ENCODE measurements at regions not wholly inside any gene's neighbourhood (a gene's known extent, or its start where the extent isn't known, plus 50 kb on each side); places are given as distances from the start of the nearest gene placed in this dataset.
A peak's percentile ranks its signal among the peaks of the same experiment; 100 is the strongest.

GRCh38 chr17:12567077-12568053 is 98.3 kb upstream of the MYOCD start:
- Histone ChIP-seq H3K27ac (peak overlapping the region; percentile 77 to 83), H3K4me3 (peak overlapping the region; percentile 13 to 45), H3K27me3 (no peaks in the 10 kb centered on the region), H3K9me3 (no peaks in the 10 kb centered on the region), H3K4me1 (peaks cover 15 to 20% of the 10 kb centered on the region in 2 donors), H3K36me3 (no peaks in the 10 kb centered on the region)
- no peak for TF ChIP-seq CTCF (IDR thresholded peaks at IDR 0.05)
- DNase-seq (ENCODE audit: low spot score in 2 of 2): no peak
- intact Hi-C loops (cut with DNase I): loop anchor here (5.0 kb wide), 1 partner anchor 60 kb away; no protein-coding TSS in a partner anchor

- intact Hi-C loops (cut with DNase I): loop anchor here (5.0 kb wide), 1 partner anchor 59 kb away; no protein-coding TSS in a partner anchor
- peaks cover 15 to 21% of the 10 kb centered on the region in 2 donors for H3K4me1 ChIP-seq
- H3K4me3 ChIP-seq: peak overlapping the region in 1 of 2 donors; percentile 45
- TF ChIP-seq CTCF (IDR thresholded peaks at IDR 0.05): no peak
- no peaks in the 10 kb centered on the region for H3K36me3 ChIP-seq
- H3K27ac ChIP-seq: peak overlapping the region; percentile 77 to 83
- no peaks in the 10 kb centered on the region for H3K27me3 ChIP-seq
- DNase-seq (ENCODE audit: low spot score in 2 of 2): no peak
- no peaks in the 10 kb centered on the region for H3K9me3 ChIP-seq
Measured at GRCh38 chr17:12568358-12569251, 97.1 kb upstream of the MYOCD start.

- Histone ChIP-seq H3K27ac (no peak overlapping the region), H3K4me3 (no peak overlapping the region), H3K9me3 (no peaks in the 10 kb centered on the region), H3K27me3 (no peaks in the 10 kb centered on the region), H3K4me1 (peaks cover 6 to 28% of the 10 kb centered on the region in 2 donors), H3K36me3 (no peaks in the 10 kb centered on the region)
- DNase-seq (ENCODE audit: low spot score in 2 of 2): no peak
- no peak for TF ChIP-seq CTCF (IDR thresholded peaks at IDR 0.05)
- intact Hi-C loops (cut with DNase I): no loop called here
Measured at GRCh38 chr17:12571606-12572005, 94.1 kb upstream of the MYOCD start.

- Histone ChIP-seq H3K9me3 (no peaks in the 10 kb centered on the region), H3K27ac (no peak overlapping the region), H3K4me3 (no peak overlapping the region), H3K4me1 (peaks cover 0 to 20% of the 10 kb centered on the region in 2 donors), H3K27me3 (no peaks in the 10 kb centered on the region), H3K36me3 (no peaks in the 10 kb centered on the region)
- TF ChIP-seq CTCF (IDR thresholded peaks at IDR 0.05): no peak
- intact Hi-C loops (cut with DNase I): no loop called here
- no peak for DNase-seq (ENCODE audit: low spot score in 2 of 2)
Measured at GRCh38 chr17:12574525-12574924, 91.2 kb upstream of the MYOCD start.

GRCh38 chr17:12575641-12576040 is 90.0 kb upstream of the MYOCD start:
- Histone ChIP-seq H3K4me3 (no peak overlapping the region), H3K27ac (no peak overlapping the region), H3K36me3 (no peaks in the 10 kb centered on the region), H3K4me1 (peaks cover 0 to 23% of the 10 kb centered on the region in 2 donors), H3K27me3 (no peaks in the 10 kb centered on the region), H3K9me3 (no peaks in the 10 kb centered on the region)
- no peak for DNase-seq (ENCODE audit: low spot score in 2 of 2)
- no peak for TF ChIP-seq CTCF (IDR thresholded peaks at IDR 0.05)
- intact Hi-C loops (cut with DNase I): no loop called here
